ENCODE measurements at regions not wholly inside any gene's neighbourhood (a gene's known extent, or its start where the extent isn't known, plus 50 kb on each side); places are given as distances from the start of the nearest gene placed in this dataset.

GRCh38 chr5:67380431-67380830 is 183.8 kb upstream of the CD180 start:
- TF ChIP-seq TAF1 (IDR thresholded peaks at IDR 0.05; ENCODE audit: borderline replicate concordance, insufficient read depth, low read length) (no peak), FOXP2 (optimal IDR thresholded peaks at IDR 0.05; ENCODE audit: borderline replicate concordance, extremely low read depth, extremely low read length, insufficient read depth) (no peak), POLR2AphosphoS5 (IDR thresholded peaks at IDR 0.05; ENCODE audit: low read depth, low read length) (no peak), SIN3A (IDR thresholded peaks at IDR 0.05; ENCODE audit: borderline replicate concordance, insufficient read depth, low read length) (no peak), REST (IDR thresholded peaks at IDR 0.05; ENCODE audit: insufficient read depth in 1 of 2, low read depth in 2 of 2, low read length in 2 of 2) (no peak)

- TF ChIP-seq POLR2AphosphoS5 (IDR thresholded peaks at IDR 0.05; ENCODE audit: low read depth, low read length) (no peak), TAF1 (IDR thresholded peaks at IDR 0.05; ENCODE audit: borderline replicate concordance, insufficient read depth, low read length) (no peak), SIN3A (IDR thresholded peaks at IDR 0.05; ENCODE audit: borderline replicate concordance, insufficient read depth, low read length) (no peak), REST (IDR thresholded peaks at IDR 0.05; ENCODE audit: insufficient read depth in 1 of 2, low read depth in 2 of 2, low read length in 2 of 2) (no peak), FOXP2 (optimal IDR thresholded peaks at IDR 0.05; ENCODE audit: borderline replicate concordance, extremely low read depth, extremely low read length, insufficient read depth) (no peak)
Measured at GRCh38 chr5:67379753-67380152, 183.2 kb upstream of the CD180 start.

- TF ChIP-seq SIN3A (IDR thresholded peaks at IDR 0.05; ENCODE audit: borderline replicate concordance, insufficient read depth, low read length) (no peak), TAF1 (IDR thresholded peaks at IDR 0.05; ENCODE audit: borderline replicate concordance, insufficient read depth, low read length) (no peak), FOXP2 (optimal IDR thresholded peaks at IDR 0.05; ENCODE audit: borderline replicate concordance, extremely low read depth, extremely low read length, insufficient read depth) (no peak), POLR2AphosphoS5 (IDR thresholded peaks at IDR 0.05; ENCODE audit: low read depth, low read length) (no peak), REST (IDR thresholded peaks at IDR 0.05; ENCODE audit: insufficient read depth in 1 of 2, low read depth in 2 of 2, low read length in 2 of 2) (no peak)
Measured at GRCh38 chr5:67378256-67378655, 181.7 kb upstream of the CD180 start.

GRCh38 chr5:67377631-67378030 is 181.0 kb upstream of the CD180 start:
- TF ChIP-seq POLR2AphosphoS5 (IDR thresholded peaks at IDR 0.05; ENCODE audit: low read depth, low read length) (no peak), SIN3A (IDR thresholded peaks at IDR 0.05; ENCODE audit: borderline replicate concordance, insufficient read depth, low read length) (no peak), TAF1 (IDR thresholded peaks at IDR 0.05; ENCODE audit: borderline replicate concordance, insufficient read depth, low read length) (no peak), REST (IDR thresholded peaks at IDR 0.05; ENCODE audit: insufficient read depth in 1 of 2, low read depth in 2 of 2, low read length in 2 of 2) (no peak), FOXP2 (optimal IDR thresholded peaks at IDR 0.05; ENCODE audit: borderline replicate concordance, extremely low read depth, extremely low read length, insufficient read depth) (no peak)

- no peak for TF ChIP-seq REST (IDR thresholded peaks at IDR 0.05; ENCODE audit: insufficient read depth in 1 of 2, low read depth in 2 of 2, low read length in 2 of 2)
- TF ChIP-seq FOXP2 (optimal IDR thresholded peaks at IDR 0.05; ENCODE audit: borderline replicate concordance, extremely low read depth, extremely low read length, insufficient read depth), result no peak
- no peak for TF ChIP-seq TAF1 (IDR thresholded peaks at IDR 0.05; ENCODE audit: borderline replicate concordance, insufficient read depth, low read length)
- no peak for TF ChIP-seq SIN3A (IDR thresholded peaks at IDR 0.05; ENCODE audit: borderline replicate concordance, insufficient read depth, low read length)
- TF ChIP-seq POLR2AphosphoS5 (IDR thresholded peaks at IDR 0.05; ENCODE audit: low read depth, low read length), result no peak
Measured at GRCh38 chr5:67375606-67376005, 179.0 kb upstream of the CD180 start.

Data from PFSK-1 (cell line).